Astrocyte (in vitro differentiated cells and primary cell): ENCODE measurements at regions not wholly inside any gene's neighbourhood (a gene's known extent, or its start where the extent isn't known, plus 50 kb on each side); places are given as distances from the start of the nearest gene placed in this dataset.

Experiments
- DNase-seq: peaks from one replicate; pipeline ENCODE4 v3.0.0-alpha.2; 2010; ENCODE audit warnings: low read depth
- FAIRE-seq: peaks from 2 replicates; lab custom pipeline; 2011; peaks lifted over from hg19 to GRCh38; lab: Jason Lieb, UNC
- H2AFZ ChIP-seq: 2 replicates; pipeline ENCODE4 v1.6.0; 2012; ENCODE audit warnings: low read depth, low read length, inconsistent platforms
- H3K27ac ChIP-seq: 2 replicates; pipeline ENCODE4 v1.5.1; 2011; ENCODE audit warnings: low read depth, low read length, inconsistent platforms
- H3K27me3 ChIP-seq: 2 replicates; pipeline ENCODE4 v1.6.0; 2011; ENCODE audit warnings: low read length, inconsistent platforms; ENCODE audit not compliant: insufficient read depth
- H3K36me3 ChIP-seq: 2 replicates; pipeline ENCODE4 v1.5.1; 2011; ENCODE audit warnings: low read length, inconsistent platforms; ENCODE audit not compliant: insufficient read depth
- H3K4me1 ChIP-seq: 2 replicates; pipeline ENCODE4 v1.5.1; 2011; ENCODE audit warnings: low read length, inconsistent platforms; ENCODE audit not compliant: insufficient read depth
- H3K4me2 ChIP-seq: 2 replicates; pipeline ENCODE4 v1.6.0; 2012; ENCODE audit warnings: low read length, inconsistent platforms
- H3K4me3 ChIP-seq: 2 replicates; pipeline ENCODE4 v1.5.1; 2011; ENCODE audit warnings: low read depth, mild to moderate bottlenecking, low read length, inconsistent platforms; ENCODE audit not compliant: insufficient read depth
- H3K79me2 ChIP-seq: 2 replicates; pipeline ENCODE4 v1.6.0; 2012; ENCODE audit warnings: mild to moderate bottlenecking, low read length, inconsistent platforms; ENCODE audit not compliant: insufficient read depth
- H3K9ac ChIP-seq: 2 replicates; pipeline ENCODE4 v1.6.0; 2012; ENCODE audit warnings: mild to moderate bottlenecking, low read length, inconsistent platforms
- H3K9me3 ChIP-seq: 2 replicates; pipeline ENCODE4 v1.5.1; 2012; ENCODE audit warnings: low read depth, mild to moderate bottlenecking, low read length, inconsistent platforms; ENCODE audit not compliant: insufficient read depth
- H4K20me1 ChIP-seq: 2 replicates; pipeline ENCODE4 v1.6.0; 2012; ENCODE audit warnings: low read length, inconsistent platforms; ENCODE audit not compliant: insufficient read depth
- H3K27ac Mint-ChIP-seq: one replicate; pipeline ENCODE4 v1.8.0; 2021; ENCODE audit warnings: mild to moderate bottlenecking, mixed read lengths; ENCODE audit not compliant: unreplicated experiment
- H3K27me3 Mint-ChIP-seq: one replicate; pipeline ENCODE4 v1.8.0; 2021; ENCODE audit warnings: low read depth, mixed read lengths; ENCODE audit not compliant: unreplicated experiment
- H3K36me3 Mint-ChIP-seq: one replicate; pipeline ENCODE4 v1.8.0; 2021; ENCODE audit warnings: low read depth, mixed read lengths; ENCODE audit not compliant: unreplicated experiment
- H3K4me1 Mint-ChIP-seq: one replicate; pipeline ENCODE4 v1.8.0; 2021; ENCODE audit warnings: low read depth, mixed read lengths; ENCODE audit not compliant: unreplicated experiment
- H3K4me3 Mint-ChIP-seq: one replicate; pipeline ENCODE4 v1.8.0; 2021; ENCODE audit warnings: mild to moderate bottlenecking, moderate library complexity, mixed read lengths; ENCODE audit not compliant: unreplicated experiment
- H3K9me3 Mint-ChIP-seq: one replicate; pipeline ENCODE4 v1.8.0; 2021; ENCODE audit warnings: mild to moderate bottlenecking, mixed read lengths; ENCODE audit not compliant: unreplicated experiment
- EZH2 ChIP-seq: IDR thresholded peaks from 2 replicates; pipeline ENCODE4 v1.6.1; 2012; ENCODE audit warnings: mild to moderate bottlenecking, low read length, inconsistent platforms; ENCODE audit not compliant: insufficient read depth
- TF ChIP-seq, protein P1 (sequence below): IDR thresholded peaks from 2 replicates; pipeline ENCODE4 v1.5.1; 2011; ENCODE audit warnings: low read depth, mild to moderate bottlenecking, inconsistent platforms, low read length, moderate library complexity; ENCODE audit not compliant: insufficient read depth

DNA sequence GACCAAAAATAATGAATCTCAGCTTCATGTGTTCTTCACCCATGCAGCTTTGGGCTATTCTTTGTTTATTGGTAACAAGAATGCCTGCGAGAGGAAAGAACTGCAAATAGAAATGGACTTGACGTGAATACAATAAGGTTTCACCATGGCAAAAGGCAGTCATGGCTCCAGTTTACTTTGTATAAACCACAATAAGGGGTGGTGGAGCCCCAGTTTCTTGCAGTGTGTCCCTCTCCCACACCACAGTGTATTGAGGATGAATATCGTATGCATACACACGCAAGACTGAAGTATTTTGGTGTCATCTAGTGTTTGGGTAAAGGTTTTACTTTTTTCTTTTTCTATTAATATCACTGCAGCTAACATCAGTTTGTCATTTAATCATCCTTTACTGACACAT, 159.7 kb upstream of the CNTN4 start:
- Histone ChIP-seq H3K4me2 (no peak overlapping the region), H3K4me3 (no peak overlapping the region), H3K9ac (no peak overlapping the region), H3K4me1 (no peaks in the 10 kb centered on the region), H3K9me3 (no peaks in the 10 kb centered on the region), H3K27me3 (no peaks in the 10 kb centered on the region), H3K79me2 (no peaks in the 10 kb centered on the region), H4K20me1 (no peaks in the 10 kb centered on the region), H2AFZ (no peak overlapping the region), H3K36me3 (no peaks in the 10 kb centered on the region), H3K27ac (no peak overlapping the region)
- no peak for DNase-seq
- no peaks in the 10 kb centered on the region for H3K4me1 Mint-ChIP-seq
- no peaks in the 10 kb centered on the region for H3K27me3 Mint-ChIP-seq
- H3K36me3 Mint-ChIP-seq = no peaks in the 10 kb centered on the region
- no peak overlapping the region for H3K4me3 Mint-ChIP-seq
- no peak for FAIRE-seq
- TF ChIP-seq EZH2 = no peak
- TF ChIP-seq, protein P1, sequence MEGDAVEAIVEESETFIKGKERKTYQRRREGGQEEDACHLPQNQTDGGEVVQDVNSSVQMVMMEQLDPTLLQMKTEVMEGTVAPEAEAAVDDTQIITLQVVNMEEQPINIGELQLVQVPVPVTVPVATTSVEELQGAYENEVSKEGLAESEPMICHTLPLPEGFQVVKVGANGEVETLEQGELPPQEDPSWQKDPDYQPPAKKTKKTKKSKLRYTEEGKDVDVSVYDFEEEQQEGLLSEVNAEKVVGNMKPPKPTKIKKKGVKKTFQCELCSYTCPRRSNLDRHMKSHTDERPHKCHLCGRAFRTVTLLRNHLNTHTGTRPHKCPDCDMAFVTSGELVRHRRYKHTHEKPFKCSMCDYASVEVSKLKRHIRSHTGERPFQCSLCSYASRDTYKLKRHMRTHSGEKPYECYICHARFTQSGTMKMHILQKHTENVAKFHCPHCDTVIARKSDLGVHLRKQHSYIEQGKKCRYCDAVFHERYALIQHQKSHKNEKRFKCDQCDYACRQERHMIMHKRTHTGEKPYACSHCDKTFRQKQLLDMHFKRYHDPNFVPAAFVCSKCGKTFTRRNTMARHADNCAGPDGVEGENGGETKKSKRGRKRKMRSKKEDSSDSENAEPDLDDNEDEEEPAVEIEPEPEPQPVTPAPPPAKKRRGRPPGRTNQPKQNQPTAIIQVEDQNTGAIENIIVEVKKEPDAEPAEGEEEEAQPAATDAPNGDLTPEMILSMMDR = no peak
- H3K27ac Mint-ChIP-seq = no peak overlapping the region
- peaks cover 7% of the 10 kb centered on the region for H3K9me3 Mint-ChIP-seq

DNA sequence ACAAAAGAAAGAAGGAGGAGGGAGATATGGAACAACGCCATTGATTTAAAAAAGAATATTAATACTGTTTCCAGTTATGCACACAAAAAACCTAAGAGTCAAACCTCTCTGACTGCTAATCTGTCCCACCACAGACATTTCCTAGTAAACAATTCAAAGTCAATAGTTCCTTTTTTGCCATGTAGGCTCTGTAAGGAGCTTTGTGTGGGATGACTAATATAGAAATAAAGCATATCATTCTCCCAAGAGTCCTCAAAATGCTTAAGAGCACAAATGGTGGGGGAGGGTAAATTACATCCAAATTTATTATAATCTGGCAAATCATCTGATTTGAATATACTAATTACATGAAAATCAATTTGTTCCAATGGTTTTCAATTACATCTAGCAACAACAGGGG, 155.9 kb upstream of the CNTN4 start:
- Histone ChIP-seq H3K79me2 (no peaks in the 10 kb centered on the region), H3K27ac (no peak overlapping the region), H3K4me2 (no peak overlapping the region), H3K27me3 (no peaks in the 10 kb centered on the region), H3K36me3 (no peaks in the 10 kb centered on the region), H3K4me3 (no peak overlapping the region), H3K4me1 (no peaks in the 10 kb centered on the region), H3K9me3 (no peaks in the 10 kb centered on the region), H4K20me1 (no peaks in the 10 kb centered on the region), H3K9ac (no peak overlapping the region), H2AFZ (no peak overlapping the region)
- Mint-ChIP-seq H3K4me3 (no peak overlapping the region), H3K27ac (no peak overlapping the region), H3K36me3 (no peaks in the 10 kb centered on the region), H3K4me1 (no peaks in the 10 kb centered on the region), H3K27me3 (no peaks in the 10 kb centered on the region), H3K9me3 (peaks cover 4% of the 10 kb centered on the region)
- TF ChIP-seq, protein P1 = no peak
- no peak for TF ChIP-seq EZH2
- DNase-seq (no peak), FAIRE-seq (no peak)

DNA sequence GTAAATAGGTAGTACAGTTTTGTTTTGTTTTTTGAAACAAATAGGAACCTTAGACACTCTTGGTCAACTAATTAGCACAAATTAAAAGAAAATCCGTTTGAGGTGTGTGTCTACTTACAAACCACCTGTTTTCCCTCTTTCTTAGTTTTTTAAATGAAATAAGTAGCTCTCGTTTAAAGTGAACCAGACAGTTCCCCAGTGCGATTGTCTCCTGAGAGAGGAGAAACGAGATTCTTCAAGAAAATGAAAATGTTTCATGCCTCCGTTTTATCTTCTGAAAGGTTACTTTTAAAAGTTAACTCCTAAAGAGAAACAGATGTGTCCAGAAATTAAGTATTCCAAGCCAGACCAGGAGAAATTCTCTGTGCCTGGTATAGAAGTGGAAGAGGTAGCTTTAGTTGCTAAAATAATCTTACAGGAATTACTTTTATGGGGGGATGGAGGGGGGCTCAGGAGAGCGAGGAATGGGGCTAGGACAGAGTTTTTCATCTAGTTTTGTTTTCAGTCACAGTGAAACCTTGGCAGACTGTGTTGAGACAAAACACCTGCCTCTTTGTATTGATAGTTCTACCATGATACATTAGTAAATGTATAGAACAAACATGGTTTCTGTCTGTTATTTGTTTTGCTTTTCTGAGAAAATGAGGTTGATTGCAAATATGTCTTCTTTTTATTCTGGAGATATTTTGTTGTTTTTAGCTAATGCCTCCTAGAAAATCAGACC, 155.1 kb upstream of the CNTN4 start:
- Histone ChIP-seq H3K4me2 (no peak overlapping the region), H3K4me1 (no peaks in the 10 kb centered on the region), H3K36me3 (no peaks in the 10 kb centered on the region), H3K4me3 (no peak overlapping the region), H3K9ac (no peak overlapping the region), H4K20me1 (no peaks in the 10 kb centered on the region), H3K9me3 (no peaks in the 10 kb centered on the region), H3K27ac (no peak overlapping the region), H2AFZ (no peak overlapping the region), H3K79me2 (no peaks in the 10 kb centered on the region), H3K27me3 (no peaks in the 10 kb centered on the region)
- no peaks in the 10 kb centered on the region for H3K36me3 Mint-ChIP-seq
- DNase-seq (no peak), FAIRE-seq (no peak)
- no peaks in the 10 kb centered on the region for H3K27me3 Mint-ChIP-seq
- no peak overlapping the region for H3K4me3 Mint-ChIP-seq
- H3K9me3 Mint-ChIP-seq = peaks cover 7% of the 10 kb centered on the region
- no peak overlapping the region for H3K27ac Mint-ChIP-seq
- no peaks in the 10 kb centered on the region for H3K4me1 Mint-ChIP-seq
- TF ChIP-seq, protein P1 = no peak
- no peak for TF ChIP-seq EZH2
